GM12878 (cell line): ENCODE measurements at regions not wholly inside any gene's neighbourhood (a gene's known extent, or its start where the extent isn't known, plus 50 kb on each side); places are given as distances from the start of the nearest gene placed in this dataset.

Experiments used
- ATAC-seq: fragments of 200-7000 bp; cut with Tn5 transposase; 3 replicates; pipeline ENCODE4 v1.9.1; 2020; ENCODE audit warnings: mild to moderate bottlenecking, moderate library complexity
- BruUV-seq: library from RNA; stranded (reverse); fragments of 400-500 nt; replicated peaks from 2 replicates; lab custom pipeline; 2021; lab: Mats Ljungman, UMichigan
- CTCF ChIA-PET: fragments of 300-600 bp; sonication (Branson Sonifier 250); formaldehyde crosslinking; extraction: SDS; loops from one replicate; lab custom pipeline; 2021; ENCODE audit warnings: inconsistent platforms; lab: Yijun Ruan, JAX
- POLR2A ChIA-PET: fragments of 350-600 bp; formaldehyde crosslinking; extraction: SDS; loops from one replicate; lab custom pipeline; 2021; ENCODE audit warnings: inconsistent platforms; lab: Charles Lee
- RAD21 ChIA-PET: fragments of 300-600 bp; sonication (Branson Sonifier 250); formaldehyde crosslinking; loops from one replicate; lab custom pipeline; 2023; ENCODE audit warnings: antibody characterized with exemption; ENCODE audit not compliant: unreplicated experiment; lab: Charles Lee
- SMC1A ChIA-PET: fragments of 300-600 bp; sonication (Branson Sonifier 250); formaldehyde crosslinking; loops from one replicate; lab custom pipeline; 2023; ENCODE audit not compliant: unreplicated experiment, uncharacterized antibody; lab: Charles Lee
- DNase-seq: peaks from one replicate; pipeline ENCODE4 v3.0.0-alpha.2; 2011; ENCODE audit warnings: low read depth, low spot score
- FAIRE-seq: peaks from 3 replicates; lab custom pipeline; 2011; peaks lifted over from hg19 to GRCh38; lab: Jason Lieb, UNC
- H2AFZ ChIP-seq: 2 replicates; pipeline ENCODE4 v1.6.0; 2011; ENCODE audit warnings: low read depth, low read length, control low read depth; ENCODE audit not compliant: control insufficient read depth
- H3K27ac ChIP-seq: 2 replicates; pipeline ENCODE4 v1.5.1; 2011; ENCODE audit warnings: control low read depth; ENCODE audit not compliant: control insufficient read depth, insufficient read depth
- H3K27me3 ChIP-seq, 2 experiments: replicated peaks in 1 of 2; 2 replicates each; pipeline versions ENCODE4 v1.6.0 to v1.6.1; 2011; ENCODE audit warnings: low read length in 1 of 2; ENCODE audit not compliant: control insufficient read depth in 2 of 2, insufficient read depth in 2 of 2
- H3K36me3 ChIP-seq, 2 experiments: 2 replicates each; pipeline ENCODE4 v1.5.1; 2011; ENCODE audit warnings: low read length in 1 of 2; ENCODE audit not compliant: control insufficient read depth in 2 of 2, insufficient read depth in 2 of 2
- H3K4me1 ChIP-seq: 2 replicates; pipeline ENCODE4 v1.6.1; 2011; ENCODE audit warnings: mild to moderate bottlenecking, low read length, moderate library complexity, mixed read lengths; ENCODE audit not compliant: control insufficient read depth, insufficient read depth
- H3K4me2 ChIP-seq: 2 replicates; pipeline ENCODE4 v1.6.0; 2011; ENCODE audit warnings: control low read depth; ENCODE audit not compliant: control insufficient read depth, insufficient read depth
- H3K4me3 ChIP-seq: fragments of 200-600 bp; sonication (generic); 2 replicates; pipeline ENCODE4 v1.5.1; 2016
- H3K79me2 ChIP-seq: 2 replicates; pipeline ENCODE4 v1.6.0; 2011; ENCODE audit warnings: low read length; ENCODE audit not compliant: control insufficient read depth, insufficient read depth
- H3K9ac ChIP-seq: 2 replicates; pipeline ENCODE4 v1.8.0; 2011; ENCODE audit warnings: low read length, control low read depth, mixed read lengths; ENCODE audit not compliant: control insufficient read depth, insufficient read depth
- H3K9me3 ChIP-seq: replicated peaks from 3 replicates; pipeline ENCODE4 v1.5.1; 2011; ENCODE audit warnings: mild to moderate bottlenecking, low read length; ENCODE audit not compliant: control insufficient read depth, insufficient read depth
- H4K20me1 ChIP-seq: 2 replicates; pipeline ENCODE4 v1.6.0; 2011; ENCODE audit not compliant: control insufficient read depth, insufficient read depth
- CEBPB ChIP-seq, 2 experiments: fragments of 150-350 bp in 1 of 2; IDR thresholded peaks; 2 replicates each; pipeline ENCODE4 v1.6.1; 2012 to 2014; ENCODE audit warnings: low read depth in 2 of 2, low read length in 2 of 2, borderline replicate concordance in 1 of 2, inconsistent platforms in 1 of 2
- DPF2 ChIP-seq: fragments of 450-650 bp; IDR thresholded peaks from 2 replicates; pipeline ENCODE4 v1.6.1; 2017; ENCODE audit warnings: mild to moderate bottlenecking
- ESRRA ChIP-seq: IDR thresholded peaks from 2 replicates; pipeline ENCODE4 v1.6.1; 2012; ENCODE audit warnings: mild to moderate bottlenecking, low read length, improper control_type of control experiment
- FOXK2 ChIP-seq: fragments of 450-650 bp; IDR thresholded peaks from 2 replicates; pipeline ENCODE4 v1.6.1; 2017; ENCODE audit warnings: mild to moderate bottlenecking, moderate library complexity
- FOXM1 ChIP-seq: IDR thresholded peaks from 2 replicates; pipeline ENCODE4 v1.6.1; 2012; ENCODE audit warnings: low read depth, mild to moderate bottlenecking, inconsistent platforms, low read length, moderate library complexity
- HDGF ChIP-seq: fragments of 450-650 bp; IDR thresholded peaks from 2 replicates; pipeline ENCODE4 v1.6.1; 2016; ENCODE audit warnings: antibody characterized with exemption
- IRF4 ChIP-seq: IDR thresholded peaks from 2 replicates; pipeline ENCODE4 v1.6.1; 2011; ENCODE audit warnings: low read depth, low read length
- MTA2 ChIP-seq: fragments of 450-650 bp; IDR thresholded peaks from 2 replicates; pipeline ENCODE4 v1.6.1; 2016; ENCODE audit warnings: low read depth, mild to moderate bottlenecking, moderate library complexity
- MYB ChIP-seq: fragments of 150-350 bp; IDR thresholded peaks from 2 replicates; pipeline ENCODE4 v1.6.1; 2014; ENCODE audit warnings: mild to moderate bottlenecking, low read depth, low read length, borderline replicate concordance
- MYC ChIP-seq: IDR thresholded peaks from 2 replicates; pipeline ENCODE4 v1.6.1; 2011; ENCODE audit warnings: mild to moderate bottlenecking, low read length, moderate library complexity, inconsistent platforms; ENCODE audit not compliant: insufficient read depth, insufficient replicate concordance, insufficient read length, severe bottlenecking
- NFIC ChIP-seq: IDR thresholded peaks from 2 replicates; pipeline ENCODE4 v1.6.1; 2012; ENCODE audit warnings: low read depth, mild to moderate bottlenecking, inconsistent platforms, low read length, moderate library complexity
- NR2C2 ChIP-seq: IDR thresholded peaks from 2 replicates; pipeline ENCODE4 v1.6.1; 2011; ENCODE audit warnings: borderline replicate concordance, low read depth; ENCODE audit not compliant: control insufficient read depth, insufficient read length
- PBX3 ChIP-seq: IDR thresholded peaks from 2 replicates; pipeline ENCODE4 v1.6.1; 2011; ENCODE audit warnings: mild to moderate bottlenecking, low read depth, low read length, moderate library complexity; ENCODE audit not compliant: insufficient replicate concordance
- POLR2AphosphoS2 ChIP-seq: IDR thresholded peaks from 2 replicates; pipeline ENCODE4 v1.6.1; 2011; ENCODE audit warnings: low read depth, mild to moderate bottlenecking, low read length, improper control_type of control experiment, moderate library complexity
- RB1 ChIP-seq: fragments of 450-650 bp; formaldehyde crosslinking; IDR thresholded peaks from 2 replicates; pipeline ENCODE4 v1.6.1; 2017; ENCODE audit warnings: mild to moderate bottlenecking, borderline replicate concordance
- RELA ChIP-seq: fragments of 450-650 bp; IDR thresholded peaks from 2 replicates; pipeline ENCODE4 v1.8.0; 2014; ENCODE audit warnings: borderline replicate concordance; ENCODE audit not compliant: partially characterized antibody
- SMC3 ChIP-seq: IDR thresholded peaks from 2 replicates; pipeline ENCODE4 v1.6.1; 2011; ENCODE audit warnings: low read length, improper control_type of control experiment, borderline replicate concordance
- TAF1 ChIP-seq: IDR thresholded peaks from 2 replicates; pipeline ENCODE4 v1.6.1; 2011; ENCODE audit warnings: mild to moderate bottlenecking, low read depth, low read length, borderline replicate concordance
- ZBTB4 ChIP-seq: fragments of 450-650 bp; formaldehyde crosslinking; IDR thresholded peaks from 2 replicates; pipeline ENCODE4 v1.4.0; 2022; ENCODE audit warnings: mild to moderate bottlenecking, moderate library complexity
- WGBS: methylation state at CpG from one replicate; pipeline ENCODE4 v1.1.6; 2016; ENCODE audit warnings: low lambda C conversion rate; ENCODE audit not compliant: insufficient replicate concordance, insufficient coverage; ENCODE audit errors: missing lambda C conversion rate; 5-methylcytosine and 5-hydroxymethylcytosine counted together
- in situ Hi-C: fragments of 300-500 bp; cut with MboI; formaldehyde crosslinking; loops from 9 replicates; pipeline ENCODE4 v1.14.3; 2018; ENCODE audit warnings: mixed read lengths
- intact Hi-C: fragments of 100-400 bp; cut with micrococcal nuclease; formaldehyde crosslinking; loops from one replicate; pipeline ENCODE4 v1.14.2; 2022; ENCODE audit not compliant: unreplicated experiment

GRCh38 chr9:15021146-15021545, 110.9 kb upstream of the FREM1 start (continued):
- no peak for TF ChIP-seq NR2C2
- no peak for TF ChIP-seq TAF1
- TF ChIP-seq FOXM1 = no peak
- no peak for TF ChIP-seq DPF2
- no peak for TF ChIP-seq CEBPB (IDR thresholded peaks at IDR 0.05; ENCODE audit: borderline replicate concordance in 1 of 2, low read depth in 2 of 2, low read length in 2 of 2)
- no peak for TF ChIP-seq MTA2
- no peak for TF ChIP-seq SMC3
- no peak for TF ChIP-seq ZBTB4 (CRISPR knock-in tag)

GRCh38 chr9:15018096-15018637, 107.9 kb upstream of the FREM1 start:
- no peaks in the 10 kb centered on the region for H3K4me1 ChIP-seq
- FAIRE-seq (no peak), DNase-seq (no peak), ATAC-seq (no peak)
- TF ChIP-seq IRF4 = no peak
- TF ChIP-seq RELA = no peak
- TF ChIP-seq PBX3 = no peak
- TF ChIP-seq TAF1 = no peak
- TF ChIP-seq POLR2AphosphoS2 = no peak
- no peak for TF ChIP-seq CEBPB (IDR thresholded peaks at IDR 0.05; ENCODE audit: borderline replicate concordance in 1 of 2, low read depth in 2 of 2, low read length in 2 of 2)
- no peak for TF ChIP-seq MYC
- no peak for TF ChIP-seq HDGF
- no peak for TF ChIP-seq MYB
- TF ChIP-seq NFIC = no peak
- TF ChIP-seq FOXK2 = no peak
- no peak for TF ChIP-seq RB1
- TF ChIP-seq ESRRA = no peak
- H3K9ac ChIP-seq = no peak overlapping the region
- ChIA-PET CTCF (no interaction called here), SMC1A (interaction anchor here (1.2 kb wide), 1 partner anchor 11 kb away, joined by 4 read pairs; no protein-coding TSS in a partner anchor), RAD21 (no interaction called here), POLR2A (no interaction called here)
- H4K20me1 ChIP-seq = no peaks in the 10 kb centered on the region
- intact Hi-C loops (no loop called here), in situ Hi-C loops (no loop called here)
- 67% methylated on average over 5 of the region's 6 CpGs for WGBS
- no peak overlapping the region for H2AFZ ChIP-seq
- H3K4me3 ChIP-seq = no peak overlapping the region
- H3K4me2 ChIP-seq = no peak overlapping the region
- no peaks in the 10 kb centered on the region for H3K36me3 ChIP-seq
- H3K79me2 ChIP-seq = no peaks in the 10 kb centered on the region
- H3K27ac ChIP-seq = no peak overlapping the region
- H3K27me3 ChIP-seq = no peaks in the 10 kb centered on the region
- no TSS peak for BruUV-seq
- no peaks in the 10 kb centered on the region for H3K9me3 ChIP-seq
